HG03575 (cell line): ENCODE measurements at regions not wholly inside any gene's neighbourhood (a gene's known extent, or its start where the extent isn't known, plus 50 kb on each side); places are given as distances from the start of the nearest gene placed in this dataset.

Source experiments
- ATAC-seq: cut with Tn5 transposase; IDR thresholded peaks from one replicate; pipeline ENCODE4 v1.9.1; 2021; ENCODE audit not compliant: unreplicated experiment, insufficient number of reproducible peaks, low FRiP score; ENCODE audit errors: extremely low read depth

DNA sequence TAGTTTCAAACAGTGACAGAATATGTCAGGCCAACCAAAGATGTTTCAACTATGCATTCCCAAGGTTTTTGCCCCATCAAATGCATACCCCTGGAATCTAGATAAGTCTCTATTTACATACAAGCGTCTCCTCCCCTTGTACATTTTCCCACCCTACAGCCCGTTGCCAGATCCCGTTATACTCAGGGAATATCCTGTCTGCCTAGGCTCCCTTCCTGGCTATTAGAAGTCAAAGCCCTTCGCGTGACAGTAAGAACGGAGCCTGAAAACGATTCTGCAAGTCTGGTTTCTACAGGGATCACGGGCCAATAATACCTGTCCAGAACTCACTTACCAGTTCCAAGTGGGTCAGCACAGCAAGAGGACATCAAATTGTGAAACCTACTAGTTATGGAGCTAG, 134.8 kb downstream of the LACC1 start:
- no peak for ATAC-seq

- ATAC-seq = no peak
Observed at GRCh38 chr13:44015118-44015517, 135.4 kb downstream of the LACC1 start.

GRCh38 chr13:44015811-44016210, 136.1 kb downstream of the LACC1 start:
- ATAC-seq = no peak

DNA sequence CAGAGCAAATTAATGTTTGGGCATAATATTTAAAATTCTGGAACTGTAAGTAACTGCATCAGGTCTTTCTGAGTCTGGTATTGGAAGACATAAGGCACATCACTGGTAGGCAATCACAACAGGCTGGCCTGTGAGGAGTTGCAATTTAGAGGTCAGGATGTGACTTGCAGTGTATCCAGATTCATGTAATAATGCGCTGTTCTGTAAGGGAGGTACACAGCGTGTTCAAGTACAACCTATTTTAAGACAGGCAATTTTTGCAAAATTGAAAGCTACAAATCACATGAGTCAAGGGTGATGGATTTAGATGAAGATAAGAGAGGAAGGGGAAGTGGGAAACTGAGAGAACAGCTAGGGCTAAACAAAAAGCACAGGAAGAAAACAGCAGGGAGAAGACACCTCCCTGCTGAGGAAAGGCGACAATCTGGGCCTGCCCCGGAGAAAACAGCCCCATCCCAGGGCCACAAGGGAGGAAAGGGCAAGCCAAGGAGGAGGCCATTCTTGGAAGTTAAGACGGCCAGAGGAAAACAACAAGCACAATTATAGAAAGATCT, 138.1 kb downstream of the LACC1 start:
- ATAC-seq = no peak

DNA sequence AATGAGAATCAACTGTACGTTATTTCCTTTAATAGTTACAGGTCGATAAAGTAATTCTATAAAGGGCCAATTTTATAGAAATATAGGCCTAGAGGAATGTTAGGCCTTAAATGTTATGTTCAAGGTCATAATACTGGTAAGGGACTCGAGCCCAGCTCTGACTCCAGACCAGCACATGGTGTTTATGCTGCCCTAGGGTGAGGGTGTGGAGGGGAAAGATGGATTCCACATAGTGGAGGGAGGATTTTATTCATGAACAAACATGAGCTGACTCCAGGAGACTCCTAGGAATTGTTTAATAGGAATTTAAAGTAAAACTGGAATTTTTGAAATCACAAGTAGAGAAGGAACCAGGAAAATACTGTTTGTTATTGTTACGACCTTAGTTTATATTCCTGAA, 139.9 kb downstream of the LACC1 start:
- no peak for ATAC-seq

DNA sequence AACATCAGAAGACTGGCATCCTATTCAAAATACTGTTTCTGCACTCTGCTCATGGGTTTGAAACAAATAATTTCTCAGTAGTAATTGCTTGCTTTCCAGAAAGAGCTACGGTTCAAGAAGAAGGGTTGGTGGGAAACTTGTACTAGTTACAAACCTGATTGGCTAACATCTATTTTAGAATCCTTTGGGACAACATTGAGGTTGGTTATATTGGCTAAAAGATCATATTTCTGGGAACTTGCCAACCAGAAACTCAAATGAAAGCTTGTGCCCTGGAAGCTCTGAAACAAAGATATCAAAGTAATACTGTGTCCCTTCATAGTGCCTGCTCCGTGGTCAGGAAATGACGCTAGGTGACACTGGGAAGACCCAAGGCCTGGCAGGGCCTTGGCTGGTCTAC, 141.7 kb downstream of the LACC1 start:
- no peak for ATAC-seq

GRCh38 chr13:44022196-44022595, 142.5 kb downstream of the LACC1 start:
- ATAC-seq = no peak

DNA sequence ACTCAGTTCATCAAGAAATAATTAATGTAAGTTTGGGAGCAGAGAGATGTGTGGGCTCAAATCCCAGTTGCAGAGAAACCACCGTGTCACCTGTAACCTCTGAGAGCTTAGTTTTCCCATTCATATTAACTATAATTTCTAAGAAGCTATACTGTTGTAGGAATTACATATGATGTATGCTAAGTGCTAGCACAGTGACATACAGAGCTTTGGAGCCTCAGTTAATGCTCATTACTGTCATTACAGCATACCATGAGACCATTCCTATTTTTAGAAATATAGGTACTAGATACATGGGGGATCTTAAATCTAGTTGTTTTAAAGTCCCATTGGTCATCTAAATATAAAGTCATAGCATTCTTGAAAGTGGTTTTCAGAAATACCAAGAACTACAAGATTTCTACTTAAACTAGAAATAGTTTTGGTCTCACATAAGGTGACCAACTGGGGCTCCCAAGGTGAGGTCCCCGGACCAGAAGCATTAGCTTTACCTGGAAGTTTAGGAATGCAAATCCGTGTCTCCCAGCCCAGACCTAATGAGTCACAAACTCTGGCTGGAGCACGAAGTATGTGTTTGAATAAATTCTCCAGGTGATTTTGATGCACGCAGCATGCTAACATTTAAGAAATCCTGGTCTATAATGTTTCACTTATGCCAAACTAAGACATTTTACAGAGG, 144.6 kb downstream of the LACC1 start:
- no peak for ATAC-seq

DNA sequence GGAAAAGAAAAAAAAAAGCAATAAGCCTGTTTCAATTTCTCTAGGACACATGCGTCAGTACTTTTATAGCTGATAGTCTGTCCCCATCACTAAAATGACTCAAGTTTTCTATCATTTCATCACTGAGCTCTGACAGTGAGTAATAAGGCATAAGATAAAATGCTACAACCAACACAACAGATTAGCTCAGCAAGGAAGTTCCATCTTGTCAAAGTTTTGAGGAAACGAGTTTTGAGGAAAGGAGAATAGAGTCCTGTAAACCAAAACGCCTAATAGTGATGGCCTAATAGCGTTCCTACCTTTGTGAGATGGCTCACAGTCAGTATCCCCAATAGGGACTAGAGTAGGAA, 145.1 kb downstream of the LACC1 start:
- no peak for ATAC-seq

- no peak for ATAC-seq
Observed at GRCh38 chr13:44026194-44026593, 146.5 kb downstream of the LACC1 start.

- ATAC-seq = no peak
Observed at GRCh38 chr13:44028734-44029133, 149.0 kb downstream of the LACC1 start.

GRCh38 chr13:44030615-44031014, 150.9 kb downstream of the LACC1 start:
- ATAC-seq = no peak

GRCh38 chr13:44031555-44031954, 151.9 kb downstream of the LACC1 start:
- no peak for ATAC-seq

DNA sequence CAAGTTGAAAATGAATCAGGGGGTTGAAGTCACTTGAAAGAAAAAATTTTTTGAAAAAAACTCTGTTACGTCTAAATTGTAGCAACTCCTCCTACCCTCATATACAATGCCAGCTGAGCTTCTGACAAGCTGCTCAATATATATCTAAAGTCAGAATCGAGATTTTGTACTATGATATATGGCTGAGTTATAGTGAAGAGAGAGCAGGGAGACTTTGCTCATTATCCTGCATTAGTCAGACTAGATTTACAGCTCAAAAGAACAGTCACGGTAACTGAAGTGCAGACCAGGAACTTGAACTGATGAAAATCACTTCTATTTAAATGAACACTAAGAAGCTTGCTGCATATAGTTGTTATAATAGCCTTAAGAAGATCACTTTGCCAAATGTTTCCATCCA, 153.1 kb downstream of the LACC1 start:
- no peak for ATAC-seq

DNA sequence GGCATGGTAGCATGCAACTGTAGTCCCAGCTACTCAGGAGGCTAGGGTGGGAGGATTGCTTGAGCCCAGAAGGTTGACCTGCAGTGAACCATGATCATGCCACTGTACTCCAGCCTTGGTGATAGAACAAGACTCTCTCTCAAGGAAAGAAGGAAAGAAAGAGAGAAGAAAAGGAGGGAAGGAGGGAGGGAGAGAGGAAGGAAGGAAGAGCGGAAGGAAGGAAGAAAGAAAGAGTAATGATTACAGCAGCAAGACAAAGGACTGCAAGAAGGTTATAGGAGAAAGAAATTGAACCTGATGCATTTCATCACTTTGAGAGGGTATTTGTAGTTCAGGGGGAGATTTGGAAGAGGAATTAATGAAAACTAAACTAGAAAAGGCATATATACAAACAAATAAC, 155.7 kb downstream of the LACC1 start:
- no peak for ATAC-seq

DNA sequence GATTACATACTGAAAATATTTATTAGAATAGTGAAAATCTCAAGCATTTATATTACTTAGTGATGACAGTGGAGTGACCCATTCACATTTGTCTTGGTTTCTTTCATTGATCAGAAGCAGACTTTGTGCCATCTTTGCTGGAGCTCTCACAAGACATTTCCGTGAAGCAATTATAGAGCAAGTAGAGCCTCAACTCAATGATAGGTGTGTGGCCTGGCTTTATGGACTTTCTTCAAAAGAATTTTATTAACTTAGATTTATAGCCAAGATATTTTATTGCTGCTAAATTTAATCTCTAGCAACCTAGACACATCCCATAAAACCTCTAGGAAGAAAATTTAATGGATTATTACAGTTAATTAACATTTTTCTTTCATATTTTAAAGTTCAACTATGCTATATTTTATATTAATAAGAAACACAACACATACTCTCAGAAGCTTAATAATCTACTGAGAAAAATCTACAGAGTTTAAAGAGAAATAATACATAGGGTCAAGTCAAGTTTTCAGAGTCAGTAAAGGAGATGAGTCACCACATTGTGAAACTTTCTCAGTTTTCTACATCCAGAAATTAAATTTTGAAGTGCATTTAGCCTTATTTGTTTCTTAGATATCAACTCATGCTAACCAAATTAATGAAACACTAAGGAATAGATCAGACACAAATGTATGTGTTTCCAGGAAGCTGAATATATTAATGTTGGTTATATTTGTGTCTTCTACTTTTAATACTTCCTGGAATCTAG, 160.5 kb downstream of the LACC1 start:
- no peak for ATAC-seq

GRCh38 chr13:44040818-44041100, 161.1 kb downstream of the LACC1 start:
- ATAC-seq = no peak

- ATAC-seq = no peak
Observed at GRCh38 chr13:44044547-44045179, 165.0 kb downstream of the LACC1 start.

- no peak for ATAC-seq
Observed at GRCh38 chr13:44045180-44045562, 165.5 kb downstream of the LACC1 start.

DNA sequence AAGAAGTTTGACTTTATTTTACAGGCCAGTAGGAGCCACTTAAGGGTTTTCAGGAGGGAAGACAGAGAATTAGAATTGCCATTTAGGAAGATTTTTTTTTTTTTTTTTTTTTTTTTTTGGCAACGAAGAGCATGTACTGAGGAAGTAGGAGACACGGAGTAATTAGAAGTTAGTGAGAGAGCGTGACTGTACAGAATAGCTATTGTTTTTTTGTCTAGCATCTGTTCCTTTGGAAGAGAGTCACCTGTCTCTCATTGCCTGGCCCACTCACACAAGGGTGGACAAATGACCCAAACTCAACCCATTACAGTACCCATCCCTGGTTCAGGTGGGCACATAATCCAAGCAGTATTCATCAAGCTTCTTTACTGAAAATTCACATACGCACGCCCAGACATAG, 166.7 kb downstream of the LACC1 start:
- ATAC-seq = no peak
